ENCODE measurements at regions not wholly inside any gene's neighbourhood (a gene's known extent, or its start where the extent isn't known, plus 50 kb on each side); places are given as distances from the start of the nearest gene placed in this dataset.

GRCh38 chr13:111537115-111537728, 216.8 kb downstream of the TEX29 start:
- H3K36me3 ChIP-seq (ENCODE audit: control insufficient read depth, insufficient read depth, low read length) = no peaks in the 10 kb centered on the region
- H3K27ac ChIP-seq = no peak overlapping the region
- no peaks in the 10 kb centered on the region for H3K4me1 ChIP-seq
- no peaks in the 10 kb centered on the region for H3K9me3 ChIP-seq (ENCODE audit: control insufficient read depth, low read length)
- TF ChIP-seq, protein P1, sequence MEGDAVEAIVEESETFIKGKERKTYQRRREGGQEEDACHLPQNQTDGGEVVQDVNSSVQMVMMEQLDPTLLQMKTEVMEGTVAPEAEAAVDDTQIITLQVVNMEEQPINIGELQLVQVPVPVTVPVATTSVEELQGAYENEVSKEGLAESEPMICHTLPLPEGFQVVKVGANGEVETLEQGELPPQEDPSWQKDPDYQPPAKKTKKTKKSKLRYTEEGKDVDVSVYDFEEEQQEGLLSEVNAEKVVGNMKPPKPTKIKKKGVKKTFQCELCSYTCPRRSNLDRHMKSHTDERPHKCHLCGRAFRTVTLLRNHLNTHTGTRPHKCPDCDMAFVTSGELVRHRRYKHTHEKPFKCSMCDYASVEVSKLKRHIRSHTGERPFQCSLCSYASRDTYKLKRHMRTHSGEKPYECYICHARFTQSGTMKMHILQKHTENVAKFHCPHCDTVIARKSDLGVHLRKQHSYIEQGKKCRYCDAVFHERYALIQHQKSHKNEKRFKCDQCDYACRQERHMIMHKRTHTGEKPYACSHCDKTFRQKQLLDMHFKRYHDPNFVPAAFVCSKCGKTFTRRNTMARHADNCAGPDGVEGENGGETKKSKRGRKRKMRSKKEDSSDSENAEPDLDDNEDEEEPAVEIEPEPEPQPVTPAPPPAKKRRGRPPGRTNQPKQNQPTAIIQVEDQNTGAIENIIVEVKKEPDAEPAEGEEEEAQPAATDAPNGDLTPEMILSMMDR (IDR thresholded peaks at IDR 0.05) = no peak
- H2AFZ ChIP-seq = no peak overlapping the region
- no peak overlapping the region for H3K4me2 ChIP-seq (ENCODE audit: low read length)
- no peak overlapping the region for H3K4me3 ChIP-seq (ENCODE audit: low read depth, low read length)
- H3K79me2 ChIP-seq = no peaks in the 10 kb centered on the region
- H3K9ac ChIP-seq = no peak overlapping the region
- no peaks in the 10 kb centered on the region for H3K27me3 ChIP-seq (ENCODE audit: control insufficient read depth, insufficient read depth, low read length)

DNA sequence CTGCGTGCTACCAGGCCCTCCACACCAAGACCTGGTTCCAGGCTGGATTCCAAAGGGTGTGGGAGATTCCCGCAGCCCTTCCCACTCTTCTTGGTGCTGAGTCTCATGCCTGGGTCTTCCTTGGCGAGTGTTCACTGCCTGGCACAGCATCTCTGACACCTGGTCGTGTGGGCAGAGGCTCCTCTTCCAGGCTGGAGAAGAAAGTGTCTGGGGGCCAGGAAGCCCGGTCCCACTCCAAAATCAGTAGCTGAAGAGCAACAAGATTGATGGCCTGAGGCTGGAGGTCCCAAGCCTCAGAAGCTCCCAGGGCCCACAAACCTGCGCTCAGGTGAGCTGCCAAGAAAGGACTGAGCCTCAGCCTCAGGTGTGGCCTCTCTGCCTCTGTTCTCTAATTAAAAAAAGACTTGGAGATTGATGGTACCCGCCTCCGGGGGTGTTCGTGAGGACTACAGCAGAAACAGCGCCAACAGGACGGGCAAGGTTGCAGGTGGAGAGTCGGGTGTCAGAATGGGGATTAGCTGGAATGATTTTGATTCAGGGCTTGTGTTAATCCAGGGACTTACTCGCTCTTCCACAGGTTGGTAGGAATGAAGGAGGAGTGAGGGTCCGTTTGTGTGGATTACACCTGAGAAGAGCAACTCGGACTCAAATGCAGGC, 217.5 kb downstream of the TEX29 start:
- Histone ChIP-seq H3K36me3 (ENCODE audit: control insufficient read depth, insufficient read depth, low read length) (no peaks in the 10 kb centered on the region), H3K9me3 (ENCODE audit: control insufficient read depth, low read length) (no peaks in the 10 kb centered on the region), H3K4me2 (ENCODE audit: low read length) (no peak overlapping the region), H3K27me3 (ENCODE audit: control insufficient read depth, insufficient read depth, low read length) (no peaks in the 10 kb centered on the region), H3K4me1 (no peaks in the 10 kb centered on the region), H3K27ac (no peak overlapping the region), H3K4me3 (ENCODE audit: low read depth, low read length) (no peak overlapping the region), H2AFZ (no peak overlapping the region), H3K79me2 (no peaks in the 10 kb centered on the region), H3K9ac (no peak overlapping the region)
- TF ChIP-seq, protein P1 (IDR thresholded peaks at IDR 0.05) = no peak

DNA sequence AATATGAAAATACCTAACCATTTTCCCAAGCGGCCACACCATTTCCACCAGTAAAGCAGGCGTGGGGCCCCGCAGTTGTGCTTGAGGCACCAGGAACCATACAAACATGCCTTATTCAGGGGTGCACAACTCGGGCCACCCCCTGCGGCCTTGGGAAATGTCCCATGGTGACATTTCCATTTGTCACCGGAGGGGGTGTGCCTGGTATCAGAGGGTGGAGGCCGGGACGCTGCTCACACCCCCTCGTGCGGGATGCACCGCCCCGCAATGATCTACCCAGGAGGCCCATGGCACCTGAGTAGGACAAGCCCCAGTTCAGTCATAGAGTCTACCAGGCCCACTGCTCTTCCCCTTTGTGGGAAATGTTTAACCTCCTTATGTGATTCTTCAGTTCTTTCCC, 218.8 kb downstream of the TEX29 start:
- no peaks in the 10 kb centered on the region for H3K4me1 ChIP-seq
- H3K9me3 ChIP-seq (ENCODE audit: control insufficient read depth, low read length) = no peaks in the 10 kb centered on the region
- no peak overlapping the region for H3K9ac ChIP-seq
- H2AFZ ChIP-seq = no peak overlapping the region
- H3K4me3 ChIP-seq (ENCODE audit: low read depth, low read length) = no peak overlapping the region
- TF ChIP-seq, protein P1 (IDR thresholded peaks at IDR 0.05) = no peak
- no peak overlapping the region for H3K27ac ChIP-seq
- no peaks in the 10 kb centered on the region for H3K79me2 ChIP-seq
- H3K36me3 ChIP-seq (ENCODE audit: control insufficient read depth, insufficient read depth, low read length) = no peaks in the 10 kb centered on the region
- peaks cover 1% of the 10 kb centered on the region for H3K27me3 ChIP-seq (ENCODE audit: control insufficient read depth, insufficient read depth, low read length)
- no peak overlapping the region for H3K4me2 ChIP-seq (ENCODE audit: low read length)

DNA sequence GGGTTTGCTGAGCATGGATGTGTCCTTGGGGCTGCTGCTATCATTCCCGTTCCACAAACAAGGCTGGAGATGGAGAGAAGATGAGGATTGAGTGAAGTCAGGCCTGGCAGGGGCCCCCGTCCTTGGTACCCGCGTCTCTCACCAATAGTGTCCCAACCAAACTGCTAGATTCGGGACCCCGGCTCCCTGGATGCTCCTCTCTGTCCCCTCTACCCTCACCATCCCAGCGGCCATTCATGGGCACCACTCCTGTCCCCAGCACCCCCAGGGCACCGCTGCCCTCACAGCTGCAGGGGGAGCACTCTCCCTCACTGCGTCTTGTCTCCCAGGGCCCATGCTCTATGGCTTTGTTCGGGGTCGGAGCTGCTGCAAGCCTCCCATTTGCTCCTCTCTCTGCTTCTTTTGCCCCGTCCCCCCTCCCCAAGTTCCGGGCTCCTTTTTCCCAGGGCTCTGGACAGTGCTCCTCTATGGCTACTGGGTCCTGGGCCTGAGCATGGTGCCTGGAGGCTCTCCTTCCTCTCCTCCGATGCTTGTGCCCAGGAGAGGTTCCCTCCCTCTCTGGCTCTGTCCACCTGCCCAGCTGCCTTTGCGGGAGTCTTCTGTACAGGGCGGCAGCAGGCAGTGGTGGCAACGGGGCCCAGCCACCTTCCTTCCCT, 219.5 kb downstream of the TEX29 start:
- Histone ChIP-seq H3K9me3 (ENCODE audit: control insufficient read depth, low read length) (no peaks in the 10 kb centered on the region), H3K79me2 (no peaks in the 10 kb centered on the region), H3K9ac (no peak overlapping the region), H3K4me2 (ENCODE audit: low read length) (no peak overlapping the region), H3K27me3 (ENCODE audit: control insufficient read depth, insufficient read depth, low read length) (peaks cover 3% of the 10 kb centered on the region), H3K36me3 (ENCODE audit: control insufficient read depth, insufficient read depth, low read length) (no peaks in the 10 kb centered on the region), H3K4me3 (ENCODE audit: low read depth, low read length) (no peak overlapping the region), H3K4me1 (no peaks in the 10 kb centered on the region), H2AFZ (no peak overlapping the region), H3K27ac (no peak overlapping the region)
- TF ChIP-seq, protein P1 (IDR thresholded peaks at IDR 0.05) = no peak
